Ectodermal cell (in vitro differentiated cells): ENCODE measurements at regions not wholly inside any gene's neighbourhood (a gene's known extent, or its start where the extent isn't known, plus 50 kb on each side); places are given as distances from the start of the nearest gene placed in this dataset.

ENCODE experiments used
- H3K27ac ChIP-seq: 2 replicates; pipeline ENCODE4 v1.7.0; 2013; ENCODE audit warnings: mild to moderate bottlenecking, low read depth, low read length; ENCODE audit not compliant: insufficient read depth, poor library complexity, severe bottlenecking
- H3K27me3 ChIP-seq: 2 replicates; pipeline ENCODE4 v1.7.0; 2013; ENCODE audit warnings: mild to moderate bottlenecking, low read length; ENCODE audit not compliant: insufficient read depth, control insufficient read depth, poor library complexity, severe bottlenecking
- H3K36me3 ChIP-seq: one replicate; pipeline ENCODE4 v1.7.0; 2013; ENCODE audit warnings: low read length; ENCODE audit not compliant: control insufficient read depth, insufficient read depth
- H3K4me1 ChIP-seq: one replicate; pipeline ENCODE4 v1.7.0; 2013; ENCODE audit warnings: low read length; ENCODE audit not compliant: control insufficient read depth, insufficient read depth
- H3K4me3 ChIP-seq: 2 replicates; pipeline ENCODE4 v1.7.0; 2013; ENCODE audit warnings: low read depth, low read length, control low read depth; ENCODE audit not compliant: insufficient read depth
- H3K9me3 ChIP-seq: 2 replicates; pipeline ENCODE4 v1.7.0; 2013; ENCODE audit warnings: mild to moderate bottlenecking, low read length, moderate library complexity; ENCODE audit not compliant: control insufficient read depth
- WGBS, 2 experiments: methylation state at CpG; one replicate each; pipeline ENCODE4 v1.1.7; 2013; ENCODE audit warnings: missing lambda C conversion rate in 2 of 2; 5-methylcytosine and 5-hydroxymethylcytosine counted together

DNA sequence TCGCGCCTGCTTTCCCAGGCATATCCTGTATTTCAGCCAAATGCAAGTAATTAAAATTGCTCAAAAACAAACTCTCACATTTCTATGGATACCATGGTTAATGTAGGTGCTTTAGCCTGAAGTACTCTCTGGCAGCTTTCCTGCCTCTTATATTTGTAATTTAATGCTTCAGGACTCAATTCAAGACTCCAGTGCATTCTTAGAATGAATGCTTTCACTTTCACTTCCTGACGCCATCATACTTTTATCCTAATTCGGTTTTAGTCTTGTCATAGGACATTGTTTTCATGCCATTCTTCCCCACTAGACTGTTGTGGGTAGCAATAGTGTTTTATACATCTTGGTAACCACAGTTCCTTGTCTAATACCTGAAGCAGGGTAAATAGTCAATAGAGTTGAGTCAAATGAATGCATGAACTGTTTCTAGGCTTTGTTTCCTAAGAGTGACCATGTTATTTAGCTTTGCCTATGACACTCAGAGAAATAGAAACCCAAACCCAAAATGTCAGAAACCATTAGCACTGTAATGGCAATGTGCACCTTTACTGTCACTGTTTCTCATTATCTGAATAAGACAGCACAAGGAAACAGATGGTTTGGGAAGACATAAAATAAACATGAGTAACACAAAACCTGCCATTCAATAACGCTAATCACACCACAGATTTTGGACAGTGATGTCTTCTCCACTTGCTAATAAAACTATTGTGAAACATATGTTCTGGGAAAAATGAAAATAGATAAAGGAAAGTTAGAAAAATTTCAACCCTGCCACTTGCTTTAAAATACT, 705.5 kb downstream of the CDH11 start:
- no peaks in the 10 kb centered on the region for H3K4me1 ChIP-seq
- H3K4me3 ChIP-seq, result no peak overlapping the region
- WGBS, 2 experiments, result 79 to 90% methylated on average over 4 to 5 of the region's 5 CpGs
- H3K27ac ChIP-seq, result no peak overlapping the region
- no peaks in the 10 kb centered on the region for H3K27me3 ChIP-seq
- no peaks in the 10 kb centered on the region for H3K36me3 ChIP-seq
- no peaks in the 10 kb centered on the region for H3K9me3 ChIP-seq

DNA sequence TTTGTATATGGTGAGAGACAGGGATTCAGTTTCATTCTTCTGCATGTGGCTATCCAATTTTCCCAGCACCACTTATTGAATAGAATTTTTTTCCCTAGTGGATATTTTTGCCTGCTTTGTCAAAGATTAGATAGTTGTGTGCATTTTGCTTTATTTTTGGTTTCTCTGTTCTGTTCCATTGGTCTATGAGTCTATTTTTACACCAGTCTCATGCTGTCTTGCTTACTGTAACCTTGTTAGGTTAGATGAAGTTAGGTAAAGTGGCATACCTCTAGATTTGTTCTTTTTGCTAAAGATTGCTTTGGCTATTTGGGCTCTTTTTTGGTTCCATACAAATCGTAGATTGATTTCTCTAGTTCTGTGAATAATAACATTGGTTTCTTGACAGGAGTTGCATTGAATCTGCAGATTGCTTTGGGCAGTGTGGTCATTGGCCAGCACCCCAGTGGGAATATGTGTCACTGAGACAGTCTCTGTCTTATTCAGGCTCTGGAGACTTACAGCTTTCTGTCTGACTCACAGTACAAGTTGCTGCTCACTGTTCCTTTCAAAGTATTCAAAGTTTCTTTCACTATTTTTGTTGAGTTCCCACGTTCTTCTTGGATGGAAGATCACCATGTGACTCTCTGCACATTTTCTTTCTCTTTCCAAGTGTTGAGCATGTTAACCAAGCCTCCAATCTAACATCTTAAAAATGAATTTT, 709.1 kb downstream of the CDH11 start:
- Histone ChIP-seq H3K4me1 (no peaks in the 10 kb centered on the region), H3K36me3 (no peaks in the 10 kb centered on the region), H3K9me3 (no peaks in the 10 kb centered on the region), H3K27me3 (no peaks in the 10 kb centered on the region), H3K27ac (no peak overlapping the region), H3K4me3 (no peak overlapping the region)
- WGBS, 2 experiments, result 87 to 89% methylated on average over 2 of the region's 2 CpGs

DNA sequence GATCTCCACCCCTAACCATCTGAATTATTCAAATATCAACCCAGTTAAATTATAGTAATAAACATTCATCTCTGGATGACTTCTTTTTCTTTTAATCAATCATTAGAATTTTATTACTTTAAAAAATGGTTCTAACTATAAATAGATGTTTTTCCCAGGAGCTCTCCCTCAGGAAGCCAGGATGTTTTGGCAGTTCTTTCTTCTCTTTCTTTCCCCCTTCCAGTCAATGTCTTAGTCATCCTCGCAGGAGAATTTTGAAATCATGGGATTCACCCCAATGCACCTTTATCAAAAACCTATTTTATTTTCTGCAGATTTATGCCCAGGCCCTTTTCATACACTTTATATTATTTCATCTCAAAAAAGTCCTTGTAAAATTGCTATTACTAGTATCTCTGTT, 711.6 kb downstream of the CDH11 start:
- Histone ChIP-seq H3K4me1 (peaks cover 9% of the 10 kb centered on the region), H3K9me3 (no peaks in the 10 kb centered on the region), H3K27ac (no peak overlapping the region), H3K27me3 (no peaks in the 10 kb centered on the region), H3K36me3 (no peaks in the 10 kb centered on the region), H3K4me3 (no peak overlapping the region)
- 86 to 91% methylated on average over 1 of the region's 1 CpG for WGBS, 2 experiments

DNA sequence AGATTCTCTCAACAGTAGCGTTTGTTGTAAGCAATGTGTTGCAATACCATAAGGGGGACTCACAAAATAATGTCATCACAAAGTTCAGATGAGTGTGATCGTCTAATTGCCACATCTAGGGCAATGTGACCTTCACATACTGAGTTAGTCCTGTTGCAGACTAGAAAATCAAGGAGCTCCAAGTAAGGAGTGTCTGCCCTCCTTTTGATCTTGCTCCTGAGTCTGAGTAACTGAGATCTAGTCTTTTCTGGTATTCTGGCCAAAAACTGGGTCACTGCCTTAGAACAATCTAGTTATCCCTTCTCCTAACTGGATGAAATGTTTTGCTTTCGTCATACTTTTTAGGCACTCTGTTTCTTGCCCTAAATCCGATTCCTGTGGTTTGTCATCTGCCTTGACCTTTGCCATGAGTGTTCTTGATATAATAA, 712.1 kb downstream of the CDH11 start:
- WGBS, 2 experiments, result 91 to 93% methylated on average over 4 of the region's 4 CpGs
- H3K4me1 ChIP-seq, result peaks cover 9% of the 10 kb centered on the region
- no peaks in the 10 kb centered on the region for H3K36me3 ChIP-seq
- no peaks in the 10 kb centered on the region for H3K9me3 ChIP-seq
- no peak overlapping the region for H3K27ac ChIP-seq
- H3K27me3 ChIP-seq, result no peaks in the 10 kb centered on the region
- no peak overlapping the region for H3K4me3 ChIP-seq

GRCh38 chr16:64408699-64409098, 713.2 kb downstream of the CDH11 start:
- Histone ChIP-seq H3K4me3 (no peak overlapping the region), H3K4me1 (peaks cover 9% of the 10 kb centered on the region), H3K27me3 (no peaks in the 10 kb centered on the region), H3K36me3 (no peaks in the 10 kb centered on the region), H3K27ac (no peak overlapping the region), H3K9me3 (no peaks in the 10 kb centered on the region)
- 38 to 88% methylated on average over 1 of the region's 1 CpG for WGBS, 2 experiments

DNA sequence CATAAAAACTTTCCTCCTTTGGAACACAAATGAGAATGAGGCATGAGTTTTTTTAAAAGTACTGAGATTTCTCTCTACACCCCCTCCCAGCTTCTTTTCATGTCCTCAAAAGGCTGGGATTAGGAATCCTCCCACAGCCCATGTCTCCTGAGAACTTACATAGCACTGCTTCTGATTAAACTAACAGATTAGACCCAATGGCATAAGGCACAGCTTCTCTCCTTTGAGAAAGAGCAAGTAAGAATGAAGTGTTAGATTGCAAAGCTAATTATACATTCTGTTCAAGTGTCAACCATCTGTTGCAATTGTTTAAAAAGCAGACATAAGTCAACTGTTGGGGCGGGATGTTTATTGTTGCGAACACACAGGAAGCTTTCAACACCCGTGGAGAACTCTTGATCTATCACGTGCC, 715.1 kb downstream of the CDH11 start:
- peaks cover 9% of the 10 kb centered on the region for H3K4me1 ChIP-seq
- H3K4me3 ChIP-seq, result no peak overlapping the region
- H3K27me3 ChIP-seq, result no peaks in the 10 kb centered on the region
- H3K36me3 ChIP-seq, result no peaks in the 10 kb centered on the region
- H3K9me3 ChIP-seq, result no peaks in the 10 kb centered on the region
- 67 to 74% methylated on average over 4 of the region's 4 CpGs for WGBS, 2 experiments
- H3K27ac ChIP-seq, result no peak overlapping the region

- Histone ChIP-seq H3K27ac (no peak overlapping the region), H3K27me3 (no peaks in the 10 kb centered on the region), H3K4me3 (no peak overlapping the region), H3K36me3 (no peaks in the 10 kb centered on the region), H3K9me3 (no peaks in the 10 kb centered on the region), H3K4me1 (peaks cover 9% of the 10 kb centered on the region)
- WGBS, 2 experiments, result 80 to 94% methylated on average over 1 of the region's 1 CpG
Observed at GRCh38 chr16:64403352-64403751, 718.5 kb downstream of the CDH11 start.

DNA sequence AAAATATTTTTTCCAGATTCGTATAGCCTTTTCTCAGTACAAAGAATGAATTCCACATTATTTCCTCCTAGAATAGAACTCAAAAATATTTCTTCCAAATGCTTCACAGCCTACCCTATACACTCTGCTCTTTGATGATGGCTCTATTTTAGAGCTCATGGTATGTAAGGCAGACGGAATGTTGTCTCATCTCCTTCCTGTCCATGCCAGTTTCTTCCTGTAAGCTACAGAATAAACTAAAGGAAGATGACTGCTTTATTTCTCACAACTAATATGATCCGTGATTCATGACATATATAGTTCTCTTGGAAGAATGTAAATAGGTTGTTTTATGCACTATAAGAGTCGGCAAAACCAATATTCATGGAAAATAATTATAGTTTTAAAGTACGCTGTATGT, 723.1 kb downstream of the CDH11 start:
- Histone ChIP-seq H3K27ac (no peak overlapping the region), H3K9me3 (no peaks in the 10 kb centered on the region), H3K4me3 (no peak overlapping the region), H3K27me3 (no peaks in the 10 kb centered on the region), H3K4me1 (no peaks in the 10 kb centered on the region), H3K36me3 (no peaks in the 10 kb centered on the region)
- WGBS, 2 experiments, result 87 to 88% methylated on average over 2 to 4 of the region's 5 CpGs

DNA sequence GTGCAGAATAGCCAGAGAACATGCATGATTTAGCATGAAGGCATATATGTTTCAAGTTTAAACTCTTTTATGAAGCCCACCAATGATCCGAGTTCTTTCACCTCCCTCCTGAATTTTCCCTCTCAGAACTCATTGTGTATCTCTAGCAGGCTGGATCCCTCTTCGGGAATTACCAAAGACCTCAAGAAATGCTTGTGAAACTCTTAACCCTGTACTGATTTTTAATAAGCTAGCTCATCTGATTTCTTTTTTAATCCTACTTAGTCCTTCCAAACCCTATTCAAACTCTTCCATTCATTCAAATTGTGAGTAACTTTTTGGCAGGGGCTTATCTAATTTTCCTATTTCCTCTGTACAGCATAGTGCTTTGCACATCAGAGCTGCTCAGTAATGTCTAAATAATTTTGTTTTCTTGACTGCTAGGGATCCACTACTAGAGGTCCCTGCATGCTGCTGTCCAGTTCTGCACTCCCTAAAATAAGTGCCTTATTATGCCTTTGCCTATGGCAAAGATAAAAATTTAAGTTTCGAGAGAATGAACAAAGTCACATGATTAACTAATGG, 723.8 kb downstream of the CDH11 start:
- H3K9me3 ChIP-seq, result no peaks in the 10 kb centered on the region
- no peaks in the 10 kb centered on the region for H3K27me3 ChIP-seq
- H3K4me1 ChIP-seq, result no peaks in the 10 kb centered on the region
- no peaks in the 10 kb centered on the region for H3K36me3 ChIP-seq
- no peak overlapping the region for H3K4me3 ChIP-seq
- 92 to 95% methylated on average over 3 of the region's 3 CpGs for WGBS, 2 experiments
- no peak overlapping the region for H3K27ac ChIP-seq

GRCh38 chr16:64397042-64397441, 724.8 kb downstream of the CDH11 start:
- Histone ChIP-seq H3K4me1 (no peaks in the 10 kb centered on the region), H3K36me3 (no peaks in the 10 kb centered on the region), H3K27ac (no peak overlapping the region), H3K27me3 (no peaks in the 10 kb centered on the region), H3K9me3 (no peaks in the 10 kb centered on the region), H3K4me3 (no peak overlapping the region)
- 86 to 97% methylated on average over 3 of the region's 3 CpGs for WGBS, 2 experiments
